HG02970 (cell line): ENCODE measurements at regions not wholly inside any gene's neighbourhood (a gene's known extent, or its start where the extent isn't known, plus 50 kb on each side); places are given as distances from the start of the nearest gene placed in this dataset.

Source experiments
- ATAC-seq: cut with Tn5 transposase; IDR thresholded peaks from one replicate; pipeline ENCODE4 v1.9.1; 2021; ENCODE audit warnings: mild to moderate bottlenecking, moderate library complexity, moderate number of reproducible peaks; ENCODE audit not compliant: unreplicated experiment, low FRiP score

DNA sequence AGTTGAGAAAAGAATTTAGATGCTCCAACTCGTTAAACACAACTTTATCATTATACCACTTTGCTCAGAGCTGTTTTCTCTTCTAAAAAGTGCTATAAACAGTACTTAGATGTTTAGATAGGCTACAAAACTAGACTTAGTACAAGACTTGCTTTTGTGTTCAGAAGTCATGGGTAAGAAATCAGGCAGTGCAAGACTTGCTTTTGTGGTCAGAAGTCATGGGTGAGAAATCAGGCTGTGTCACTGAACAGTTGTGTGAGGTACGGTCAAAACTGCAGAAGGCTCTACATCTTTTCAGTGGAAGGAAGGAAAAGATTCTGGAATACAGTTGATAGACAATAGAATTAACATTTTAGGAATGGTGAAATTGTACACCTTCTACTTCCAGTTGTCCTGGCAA lies 239.7 kb downstream of the DNAJB9 start:
- no peak for ATAC-seq

DNA sequence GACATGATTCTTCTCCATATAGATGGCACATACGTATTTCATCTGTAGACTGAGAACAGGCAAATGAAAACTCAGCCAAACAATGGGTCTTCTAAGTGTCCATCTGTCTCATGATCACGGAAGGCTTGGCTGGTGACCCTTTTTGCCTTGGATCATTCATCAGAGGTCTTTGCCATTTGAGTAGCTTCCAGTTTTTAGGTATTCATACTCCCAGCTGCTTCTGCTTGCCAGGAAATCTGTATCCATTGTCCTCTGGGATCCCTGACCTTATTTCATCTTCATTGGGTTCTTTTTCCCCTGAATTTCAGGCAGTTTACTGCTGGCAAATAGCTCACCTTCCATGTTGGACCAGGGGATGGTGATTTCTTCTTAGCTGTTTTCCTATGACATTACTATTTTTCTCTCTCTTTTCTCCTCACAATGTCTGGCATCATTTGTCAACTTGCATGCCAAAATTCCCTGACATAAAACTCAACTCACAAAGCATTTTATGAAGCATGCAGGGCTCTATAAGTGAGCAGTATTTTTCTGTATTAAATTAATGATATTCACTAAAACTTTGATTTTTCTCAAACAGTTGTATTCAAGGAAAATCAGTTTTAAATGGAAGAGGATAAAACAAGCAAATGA lies 241.2 kb downstream of the DNAJB9 start:
- ATAC-seq = no peak

DNA sequence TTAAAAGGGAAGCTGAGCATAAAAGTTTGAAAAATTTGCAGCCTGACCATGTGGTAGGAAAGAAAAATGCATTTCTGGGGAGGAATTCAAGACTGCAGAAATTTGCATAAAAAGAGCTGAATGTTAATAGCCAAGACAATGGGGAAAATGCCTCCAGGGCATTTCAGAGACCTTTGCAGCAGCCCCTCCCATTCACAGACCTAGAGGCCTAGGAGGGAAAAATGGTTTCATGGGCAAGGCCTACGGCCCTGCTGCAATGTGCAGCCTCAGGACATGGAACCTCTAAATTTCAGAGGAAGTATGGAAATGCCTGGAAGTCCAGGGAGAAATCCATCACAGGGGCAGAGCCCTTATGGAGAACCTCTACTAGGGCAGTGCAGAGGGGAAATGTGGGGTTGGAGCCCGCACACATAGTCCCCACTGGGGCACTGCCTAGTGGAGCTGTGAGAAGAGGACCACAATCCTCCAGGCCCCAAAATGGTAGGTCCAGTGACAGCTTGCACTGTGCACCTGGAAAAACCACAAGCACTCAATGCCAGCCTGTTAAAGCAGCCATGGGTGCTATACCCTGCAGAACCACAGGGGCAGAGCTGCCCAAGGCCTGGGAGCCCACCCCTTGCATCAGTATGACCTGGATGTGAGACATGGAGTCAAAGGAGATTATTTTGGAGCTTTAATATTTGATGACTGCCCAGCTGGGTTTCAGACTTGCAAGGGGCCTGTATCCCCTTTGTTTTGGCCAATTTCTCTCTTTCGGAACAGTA lies 243.8 kb downstream of the DNAJB9 start:
- no peak for ATAC-seq

DNA sequence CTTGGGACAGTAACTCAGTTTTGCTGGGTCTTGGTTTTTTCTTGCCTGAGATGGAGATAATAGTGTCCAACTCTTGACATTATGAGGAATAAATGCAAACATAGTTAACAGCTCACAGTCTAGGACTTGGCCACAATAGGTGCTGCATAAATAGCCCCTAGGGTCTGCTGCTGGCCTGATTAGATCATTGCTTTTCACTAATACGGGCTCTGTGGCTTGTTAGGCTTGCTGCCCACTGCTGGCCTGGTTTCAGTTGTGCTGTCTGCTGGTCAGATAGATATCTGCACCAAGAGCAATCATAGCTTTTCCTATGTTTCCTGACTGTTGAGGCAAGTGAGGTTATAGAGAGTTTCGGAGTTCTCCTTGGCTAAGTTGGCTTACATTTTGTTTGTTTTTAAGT lies 246.1 kb downstream of the DNAJB9 start:
- ATAC-seq = no peak

DNA sequence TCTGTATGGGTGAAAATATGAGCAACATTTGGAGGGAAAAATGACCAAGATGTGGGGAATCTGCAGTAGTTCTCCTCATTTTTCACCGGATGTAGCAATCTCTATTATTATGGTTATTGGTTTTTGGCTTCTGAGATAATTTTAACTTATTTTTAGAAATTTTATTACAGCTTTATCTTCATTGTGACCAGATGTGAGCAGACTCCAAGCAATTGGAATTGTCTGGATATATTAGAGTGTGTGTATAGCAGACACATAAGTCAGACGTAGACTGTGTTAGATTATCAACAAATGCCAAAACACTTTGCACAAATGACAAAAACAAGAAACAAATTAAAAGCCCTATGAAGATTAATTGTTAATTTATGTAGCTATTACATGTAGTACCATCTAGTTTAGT lies 249.1 kb downstream of the DNAJB9 start:
- no peak for ATAC-seq

DNA sequence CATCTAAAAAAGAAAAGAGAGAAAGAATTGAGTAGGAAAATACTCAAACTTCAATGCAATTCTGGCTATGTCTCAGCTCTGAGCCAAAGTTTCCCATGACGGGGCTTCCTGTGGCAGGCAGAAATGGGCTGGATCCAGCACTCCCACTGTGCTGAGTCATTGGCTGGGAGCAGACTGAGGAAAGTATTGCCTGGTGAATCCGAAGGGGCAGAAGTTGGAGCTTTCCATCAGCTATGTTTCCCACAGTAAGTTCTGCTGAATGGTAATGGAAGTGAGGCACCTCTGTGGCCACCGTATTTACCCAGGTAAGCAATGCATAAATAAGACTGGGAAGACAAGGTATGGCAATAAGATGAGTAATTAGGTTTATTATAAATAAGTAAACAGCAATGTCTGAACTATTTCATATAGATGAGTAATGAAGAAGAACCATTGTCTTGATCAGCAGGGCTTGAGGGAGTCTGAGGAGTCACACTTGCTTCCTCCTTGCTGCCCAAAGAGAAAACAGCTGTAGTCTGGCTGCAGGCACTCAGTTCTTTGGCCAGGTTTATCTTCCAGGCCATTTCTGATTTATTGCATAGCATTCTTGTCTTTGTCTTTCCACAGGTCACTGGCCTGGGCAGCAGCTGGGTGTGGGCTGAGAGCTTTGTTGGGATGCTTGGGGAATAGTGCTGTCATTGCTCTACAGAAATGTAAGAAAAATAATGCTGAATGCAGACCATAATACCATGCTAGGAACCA lies 255.3 kb downstream of the DNAJB9 start:
- ATAC-seq = no peak

DNA sequence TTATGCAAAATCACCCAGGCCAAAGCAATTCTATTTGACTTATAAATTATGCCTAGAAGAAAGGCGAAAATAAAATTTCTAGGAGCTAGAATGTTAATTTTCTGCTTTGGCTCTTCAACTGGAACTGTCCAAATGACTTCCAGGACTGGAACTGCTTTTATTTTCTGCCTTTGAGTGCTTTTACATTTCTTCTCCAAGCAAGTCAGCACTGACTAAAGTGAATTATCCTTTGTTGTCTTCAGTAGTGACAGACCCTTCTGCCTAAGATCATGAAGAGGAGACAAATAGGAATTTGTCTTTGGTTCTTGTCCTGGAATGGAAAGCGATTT lies 255.9 kb downstream of the DNAJB9 start:
- no peak for ATAC-seq

GRCh38 chr7:108836256-108836655 lies 266.6 kb downstream of the DNAJB9 start:
- no peak for ATAC-seq

- ATAC-seq = no peak
These were observed 268.5 kb downstream of the DNAJB9 start for GRCh38 chr7:108838198-108838597.

DNA sequence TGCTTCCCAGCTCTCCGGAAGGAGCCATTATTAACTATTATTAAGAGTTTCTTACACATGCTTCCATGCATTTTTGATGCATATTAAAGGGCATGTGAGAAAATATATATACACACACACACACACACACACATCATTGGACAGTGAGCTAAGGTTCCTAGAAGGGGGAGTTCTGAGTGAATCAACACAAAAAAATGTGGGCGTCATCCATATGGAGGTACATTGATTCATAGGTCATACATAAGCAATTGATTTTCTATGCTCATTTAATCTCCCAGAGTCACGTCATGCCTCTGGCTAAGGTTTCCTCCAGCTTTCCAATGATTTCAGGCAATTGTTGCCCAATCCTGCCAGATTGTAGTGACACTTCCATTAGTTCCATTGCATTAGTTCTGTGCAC lies 269.4 kb downstream of the DNAJB9 start:
- ATAC-seq = no peak

GRCh38 chr7:108845951-108846350 lies 276.3 kb downstream of the DNAJB9 start:
- no peak for ATAC-seq

GRCh38 chr7:108846471-108846870 lies 276.8 kb downstream of the DNAJB9 start:
- ATAC-seq = no peak

- no peak for ATAC-seq
These were observed 278.8 kb downstream of the DNAJB9 start for GRCh38 chr7:108848486-108848885.

GRCh38 chr7:108860615-108861014 lies 290.9 kb downstream of the DNAJB9 start:
- ATAC-seq = no peak

GRCh38 chr7:108861071-108861470 lies 291.4 kb downstream of the DNAJB9 start:
- ATAC-seq = no peak

GRCh38 chr7:108863227-108863848 lies 293.7 kb downstream of the DNAJB9 start:
- ATAC-seq = no peak

GRCh38 chr7:108869070-108869469 lies 299.4 kb downstream of the DNAJB9 start:
- ATAC-seq = no peak

DNA sequence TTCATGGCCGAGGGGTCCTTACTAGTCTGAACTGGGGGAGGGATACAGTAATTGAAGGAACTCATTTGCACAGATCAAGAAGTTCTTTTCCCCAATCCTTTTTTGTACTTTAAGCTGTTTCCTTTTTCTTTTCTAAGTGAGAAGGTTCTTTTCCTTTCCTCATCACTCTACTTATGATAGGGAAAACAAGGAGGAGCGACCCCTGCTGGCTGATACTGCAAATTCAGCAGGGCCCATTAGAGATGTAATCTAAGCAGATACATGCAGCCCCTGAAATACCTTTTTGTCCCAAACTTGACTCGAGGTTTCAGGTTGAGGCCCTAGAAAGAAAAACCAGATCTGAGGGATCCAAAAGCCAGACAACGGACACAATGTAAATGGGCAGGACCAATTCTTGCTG lies 305.5 kb downstream of the DNAJB9 start:
- ATAC-seq = no peak

DNA sequence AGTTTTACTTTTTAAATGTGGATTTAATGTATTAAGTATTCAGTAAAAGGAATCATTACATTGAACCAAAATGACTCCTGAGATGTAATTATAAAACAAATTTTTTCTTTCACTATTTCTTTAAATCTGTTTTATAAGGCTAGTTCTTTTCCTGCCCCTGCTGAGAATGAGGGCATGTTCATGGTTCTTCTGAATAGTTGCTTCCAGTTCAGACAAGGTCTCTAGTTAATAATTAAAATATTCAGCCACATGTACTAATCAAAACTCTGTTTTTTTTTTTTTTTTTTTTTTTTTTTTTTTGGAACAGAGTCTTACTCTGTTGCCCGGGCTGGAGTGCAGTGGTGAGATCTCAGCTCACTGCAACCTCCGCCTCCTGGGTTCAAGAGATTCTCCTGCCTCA lies 321.2 kb downstream of the DNAJB9 start:
- no peak for ATAC-seq

GRCh38 chr7:108908456-108908855 lies 338.8 kb downstream of the DNAJB9 start:
- no peak for ATAC-seq

GRCh38 chr7:108911016-108911415 lies 341.3 kb downstream of the DNAJB9 start:
- ATAC-seq = no peak
